Right atrium auricular region (tissue), 2 donors: ENCODE measurements at regions not wholly inside any gene's neighbourhood (a gene's known extent, or its start where the extent isn't known, plus 50 kb on each side); places are given as distances from the start of the nearest gene placed in this dataset.

Experiments
- DNase-seq: peaks from one replicate; pipeline ENCODE4 v3.0.0-alpha.2; 2019; ENCODE audit warnings: low spot score
- H3K27ac ChIP-seq, 2 donors: fragments of 200-600 bp; sonication (generic); 1 replicate in 1 of 2; 2 replicates in 1 of 2; pipeline ENCODE4 v1.5.1; 2016 to 2019
- H3K27me3 ChIP-seq, 2 donors: fragments of 200-600 bp; sonication (generic); one replicate each; pipeline versions ENCODE4 v1.5.1 to v1.6.0; 2017 to 2019
- H3K36me3 ChIP-seq: fragments of 200-600 bp; sonication (generic); one replicate; pipeline ENCODE4 v1.5.1; 2016
- H3K4me1 ChIP-seq, 2 donors: fragments of 200-600 bp; sonication (generic); one replicate each; pipeline versions ENCODE4 v1.5.1 to v1.6.0; 2017 to 2019
- H3K4me3 ChIP-seq, 2 donors: fragments of 200-600 bp; sonication (generic); 1 replicate in 1 of 2; 2 replicates in 1 of 2; pipeline ENCODE4 v1.5.1; 2017 to 2019; ENCODE audit warnings: mild to moderate bottlenecking in 1 of 2, moderate library complexity in 1 of 2
- H3K9me3 ChIP-seq, 2 donors: fragments of 200-600 bp; sonication (generic); one replicate each; pipeline ENCODE4 v1.5.1; 2019
- TF ChIP-seq, protein P1 (sequence below), 2 donors: fragments of 200-600 bp; sonication (generic); IDR thresholded peaks; one replicate each; pipeline ENCODE4 v1.5.1; 2019; ENCODE audit warnings: antibody characterized with exemption in 2 of 2

DNA sequence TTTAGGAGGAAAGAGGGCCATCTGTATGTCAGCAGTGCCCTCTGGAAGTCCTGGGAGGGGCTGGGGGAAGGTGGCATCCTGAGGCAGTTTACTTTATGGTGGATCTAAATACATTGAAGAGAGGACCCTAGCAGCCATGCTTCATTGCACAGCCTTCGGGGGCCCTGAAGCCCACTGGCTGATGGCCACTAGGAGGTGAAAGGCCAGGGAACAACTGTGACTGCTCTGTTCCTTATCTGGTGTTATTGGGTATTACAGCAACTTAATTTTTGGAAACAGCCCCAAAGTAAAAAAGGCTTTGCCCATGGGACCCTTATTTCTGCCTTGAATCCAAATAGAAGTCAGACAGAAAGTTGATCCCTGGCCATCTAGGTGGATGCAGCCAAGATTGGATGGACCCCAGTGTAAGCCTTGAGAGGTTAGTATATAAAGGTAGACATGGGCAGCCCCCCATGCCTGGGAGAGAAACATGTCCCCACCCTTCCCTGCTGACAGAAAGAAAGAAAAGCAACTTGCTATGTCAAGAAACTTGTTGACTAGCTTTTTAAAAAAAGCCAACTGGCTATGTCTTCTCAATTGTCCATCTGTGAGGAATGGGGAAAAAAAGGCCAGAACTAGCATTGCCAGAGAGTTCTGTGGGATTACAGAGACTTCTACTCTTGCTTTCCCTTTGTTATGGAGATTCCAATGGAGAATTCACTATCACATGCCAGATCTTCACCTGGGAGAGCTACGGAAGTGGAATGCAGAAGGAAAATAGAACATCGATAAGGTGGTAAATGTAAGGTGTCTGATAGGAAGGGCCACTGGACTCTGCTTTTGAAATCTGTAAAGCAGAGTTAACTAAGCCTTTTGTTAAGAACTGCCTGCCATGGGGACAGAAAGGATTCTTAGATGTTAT lies 58.6 kb upstream of the OSR1 start:
- H3K36me3 ChIP-seq = no peaks in the 10 kb centered on the region
- no peaks in the 10 kb centered on the region for H3K27me3 ChIP-seq
- H3K27ac ChIP-seq = no peak overlapping the region
- no peak overlapping the region for H3K4me3 ChIP-seq
- TF ChIP-seq, protein P1, sequence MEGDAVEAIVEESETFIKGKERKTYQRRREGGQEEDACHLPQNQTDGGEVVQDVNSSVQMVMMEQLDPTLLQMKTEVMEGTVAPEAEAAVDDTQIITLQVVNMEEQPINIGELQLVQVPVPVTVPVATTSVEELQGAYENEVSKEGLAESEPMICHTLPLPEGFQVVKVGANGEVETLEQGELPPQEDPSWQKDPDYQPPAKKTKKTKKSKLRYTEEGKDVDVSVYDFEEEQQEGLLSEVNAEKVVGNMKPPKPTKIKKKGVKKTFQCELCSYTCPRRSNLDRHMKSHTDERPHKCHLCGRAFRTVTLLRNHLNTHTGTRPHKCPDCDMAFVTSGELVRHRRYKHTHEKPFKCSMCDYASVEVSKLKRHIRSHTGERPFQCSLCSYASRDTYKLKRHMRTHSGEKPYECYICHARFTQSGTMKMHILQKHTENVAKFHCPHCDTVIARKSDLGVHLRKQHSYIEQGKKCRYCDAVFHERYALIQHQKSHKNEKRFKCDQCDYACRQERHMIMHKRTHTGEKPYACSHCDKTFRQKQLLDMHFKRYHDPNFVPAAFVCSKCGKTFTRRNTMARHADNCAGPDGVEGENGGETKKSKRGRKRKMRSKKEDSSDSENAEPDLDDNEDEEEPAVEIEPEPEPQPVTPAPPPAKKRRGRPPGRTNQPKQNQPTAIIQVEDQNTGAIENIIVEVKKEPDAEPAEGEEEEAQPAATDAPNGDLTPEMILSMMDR (IDR thresholded peaks at IDR 0.05) = peak in 1 of 2 donors; percentile 17
- no peaks in the 10 kb centered on the region for H3K4me1 ChIP-seq
- H3K9me3 ChIP-seq = peaks cover 0 to 8% of the 10 kb centered on the region in 2 donors
- no peak for DNase-seq

DNA sequence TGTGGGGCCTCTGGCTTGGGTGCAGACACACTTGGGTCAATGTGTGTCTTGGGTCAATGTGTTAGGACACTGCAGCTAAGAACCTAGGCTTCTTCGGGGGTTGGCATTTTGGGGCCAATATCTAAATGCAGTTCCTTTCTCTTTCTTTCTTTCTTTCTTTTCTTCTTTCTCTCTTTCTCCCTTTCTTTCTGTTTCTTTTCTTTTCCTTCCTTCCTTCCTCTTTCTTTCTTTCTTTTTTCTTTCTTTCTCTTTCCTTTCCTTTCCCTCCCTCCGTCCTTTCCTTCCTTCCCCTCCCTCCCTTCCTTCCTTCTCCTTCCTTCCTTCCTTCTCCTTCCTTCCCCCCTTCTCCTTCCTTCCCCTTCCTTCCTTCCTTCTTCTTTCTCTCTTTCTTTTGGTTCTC lies 57.7 kb upstream of the OSR1 start:
- DNase-seq = no peak
- Histone ChIP-seq H3K36me3 (no peaks in the 10 kb centered on the region), H3K4me3 (no peak overlapping the region), H3K9me3 (peaks cover 0 to 15% of the 10 kb centered on the region in 2 donors), H3K4me1 (no peaks in the 10 kb centered on the region), H3K27me3 (no peaks in the 10 kb centered on the region), H3K27ac (no peak overlapping the region)
- TF ChIP-seq, protein P1 (IDR thresholded peaks at IDR 0.05) = no peak

DNA sequence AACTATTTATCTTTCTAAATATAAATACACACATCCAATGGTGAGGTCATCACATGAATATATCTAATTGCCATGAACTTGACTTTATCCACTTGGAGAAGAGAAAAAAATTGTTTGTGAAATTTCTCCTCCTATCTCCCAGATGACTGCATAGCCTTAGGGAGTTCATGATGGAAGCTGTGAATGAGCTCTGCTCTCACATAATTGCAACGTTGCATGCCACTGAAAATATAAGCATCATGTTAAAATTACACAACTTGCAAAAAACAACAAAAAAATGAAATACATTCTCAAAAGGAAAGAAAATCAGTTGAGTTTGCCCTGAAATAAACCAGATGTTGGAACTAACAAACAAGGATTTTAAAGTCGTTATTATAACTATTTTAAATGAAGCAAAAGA lies 50.6 kb upstream of the OSR1 start:
- no peak overlapping the region for H3K27ac ChIP-seq
- TF ChIP-seq, protein P1 (IDR thresholded peaks at IDR 0.05) = no peak
- DNase-seq = no peak

DNA sequence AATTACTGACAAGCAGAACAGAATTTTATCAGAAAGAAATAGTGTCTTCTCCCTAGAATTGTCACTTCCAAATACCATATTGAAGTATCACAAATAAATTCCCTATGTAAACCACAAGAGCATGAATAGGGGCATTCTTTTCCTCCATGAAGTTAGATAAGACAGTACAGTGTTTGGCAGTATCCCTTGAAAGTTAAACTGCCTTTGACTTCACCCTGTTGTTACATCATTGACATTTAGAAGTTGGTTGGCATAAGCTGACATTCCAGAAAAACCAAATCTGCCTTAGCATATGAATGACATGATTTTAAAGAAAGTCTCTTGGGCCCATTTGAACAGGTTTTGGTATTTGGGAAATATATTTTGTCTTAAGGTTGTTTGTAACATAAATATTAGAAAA lies 50.2 kb upstream of the OSR1 start:
- Histone ChIP-seq H3K36me3 (no peaks in the 10 kb centered on the region), H3K4me3 (no peak overlapping the region), H3K9me3 (peaks cover 0 to 15% of the 10 kb centered on the region in 2 donors), H3K4me1 (no peaks in the 10 kb centered on the region), H3K27ac (no peak overlapping the region), H3K27me3 (no peaks in the 10 kb centered on the region)
- no peak for DNase-seq
- TF ChIP-seq, protein P1 (IDR thresholded peaks at IDR 0.05) = no peak

More for the DNA sequence above, 50.6 kb upstream of the OSR1 start:
- H3K27me3 ChIP-seq = no peaks in the 10 kb centered on the region
- H3K4me1 ChIP-seq = no peaks in the 10 kb centered on the region
- no peak overlapping the region for H3K4me3 ChIP-seq
- H3K36me3 ChIP-seq = no peaks in the 10 kb centered on the region
- peaks cover 0 to 15% of the 10 kb centered on the region in 2 donors for H3K9me3 ChIP-seq
